A549 (cell line): ENCODE measurements at regions not wholly inside any gene's neighbourhood (a gene's known extent, or its start where the extent isn't known, plus 50 kb on each side); places are given as distances from the start of the nearest gene placed in this dataset.

Source experiments
- ATAC-seq, 2 experiments: fragments of 200-7000 bp in 1 of 2; fragments of >200 bp in 1 of 2; cut with Nextera tagmentation in 1 of 2; cut with Tn5 transposase in 1 of 2; 3 replicates each; pipeline versions ENCODE4 v1.8.0 to v1.9.1; 2018 to 2020; ENCODE audit warnings: mild to moderate bottlenecking in 1 of 2, moderate library complexity in 1 of 2
- CTCF ChIA-PET: fragments of 300-600 bp; sonication (Branson Sonifier 250); formaldehyde crosslinking; extraction: SDS; loops from one replicate; lab custom pipeline; 2021; ENCODE audit warnings: antibody characterized with exemption, inconsistent platforms; lab: Yijun Ruan, JAX
- POLR2A ChIA-PET: fragments of 350-600 bp; formaldehyde crosslinking; extraction: SDS; loops from one replicate; lab custom pipeline; 2021; ENCODE audit warnings: antibody characterized with exemption, inconsistent platforms; lab: Yijun Ruan, JAX
- DNase-seq, 2 experiments: peaks; one replicate each; pipeline versions ENCODE4 v3.0.0 to v3.0.0-alpha.2; 2011 to 2016; ENCODE audit warnings: low read depth in 1 of 2, low spot score in 1 of 2
- FAIRE-seq: peaks from 2 replicates; lab custom pipeline; 2011; peaks lifted over from hg19 to GRCh38; lab: Jason Lieb, UNC
- H3K27ac ChIP-seq, 2 experiments: fragments of >200 bp; sonication (Bioruptor Twin); formaldehyde crosslinking; 3 replicates each; pipeline ENCODE4 v1.5.1; 2016 to 2017
- H3K4me1 ChIP-seq: fragments of >200 bp; sonication (Bioruptor Twin); formaldehyde crosslinking; 3 replicates; pipeline ENCODE4 v1.6.1; 2016
- H3K4me2 ChIP-seq: fragments of >200 bp; sonication (Bioruptor Twin); formaldehyde crosslinking; 3 replicates; pipeline ENCODE4 v1.6.1; 2016
- H3K4me3 ChIP-seq: fragments of >200 bp; sonication (Bioruptor Twin); formaldehyde crosslinking; 3 replicates; pipeline ENCODE4 v1.5.1; 2016
- H3K9me3 ChIP-seq: fragments of >200 bp; sonication (Bioruptor Twin); formaldehyde crosslinking; 3 replicates; pipeline ENCODE4 v1.6.1; 2016
- ATOH8 ChIP-seq: fragments of 250-450 bp; sonication (Bioruptor Pico); IDR thresholded peaks from 2 replicates; pipeline ENCODE4 v1.5.0; 2020; ENCODE audit warnings: low read depth, mild to moderate bottlenecking, moderate library complexity
- BHLHE40 ChIP-seq: IDR thresholded peaks from 2 replicates; pipeline ENCODE4 v1.6.1; 2012; ENCODE audit warnings: low read depth, low read length, inconsistent platforms
- CEBPB ChIP-seq, 2 experiments: fragments of >200 bp in 1 of 2; sonication (Bioruptor Twin) in 1 of 2; formaldehyde crosslinking in 1 of 2; IDR thresholded peaks; 2 replicates each; pipeline ENCODE4 v1.6.1; 2012 to 2016
- CTCF ChIP-seq: fragments of >200 bp; sonication (Bioruptor Twin); formaldehyde crosslinking; IDR thresholded peaks from 3 replicates; pipeline ENCODE4 v1.5.1; 2016
- HDAC2 ChIP-seq: fragments of 200-600 bp; sonication (generic); IDR thresholded peaks from 2 replicates; pipeline ENCODE4 v1.6.1; 2016
- HOXB13 ChIP-seq: fragments of 250-450 bp; sonication (Bioruptor Pico); IDR thresholded peaks from 2 replicates; pipeline ENCODE4 v1.5.0; 2020; ENCODE audit warnings: low read depth, mild to moderate bottlenecking, moderate library complexity
- KDM1A ChIP-seq: fragments of 200-600 bp; sonication (generic); IDR thresholded peaks from 2 replicates; pipeline ENCODE4 v1.6.1; 2016; ENCODE audit warnings: low read depth, mild to moderate bottlenecking
- MAFK ChIP-seq: fragments of 450-650 bp; IDR thresholded peaks from 2 replicates; pipeline ENCODE4 v1.6.1; 2014; ENCODE audit not compliant: partially characterized antibody
- MAX ChIP-seq: IDR thresholded peaks from 2 replicates; pipeline ENCODE4 v1.6.1; 2012
- POLR2A ChIP-seq: IDR thresholded peaks from 2 replicates; pipeline ENCODE4 v1.6.1; 2012; ENCODE audit warnings: mild to moderate bottlenecking, low read length
- POLR2AphosphoS2 ChIP-seq: conservative IDR thresholded peaks from 2 replicates; pipeline ENCODE4 v1.6.1; 2012; ENCODE audit warnings: low read length, improper control_type of control experiment, inconsistent platforms
- RARB ChIP-seq: fragments of 250-450 bp; sonication (Bioruptor Pico); IDR thresholded peaks from 2 replicates; pipeline ENCODE4 v1.8.0; 2021; ENCODE audit warnings: mild to moderate bottlenecking, moderate library complexity
- REST ChIP-seq: fragments of 200-600 bp; sonication (generic); IDR thresholded peaks from 2 replicates; pipeline ENCODE4 v1.6.1; 2016; ENCODE audit warnings: antibody characterized with exemption, mild to moderate bottlenecking, moderate library complexity
- RFX5 ChIP-seq: fragments of 450-650 bp; IDR thresholded peaks from 2 replicates; pipeline ENCODE4 v1.7.1; 2014; ENCODE audit warnings: antibody characterized with exemption, mild to moderate bottlenecking, moderate library complexity
- RNF2 ChIP-seq: fragments of 200-600 bp; sonication (generic); IDR thresholded peaks from 2 replicates; pipeline ENCODE4 v1.6.1; 2016; ENCODE audit warnings: low read depth, mild to moderate bottlenecking, antibody characterized with exemption, moderate library complexity, borderline replicate concordance
- SMC3 ChIP-seq: fragments of >200 bp; sonication (Bioruptor Twin); formaldehyde crosslinking; IDR thresholded peaks from 3 replicates; pipeline ENCODE4 v1.6.1; 2018; ENCODE audit warnings: inconsistent platforms
- SREBF2 ChIP-seq: fragments of 450-650 bp; IDR thresholded peaks from 2 replicates; pipeline ENCODE4 v1.6.1; 2014; ENCODE audit warnings: mild to moderate bottlenecking, moderate library complexity
- WGBS: methylation state at CpG from one replicate; pipeline ENCODE4 v1.1.6; 2017; ENCODE audit errors: missing lambda C conversion rate; 5-methylcytosine and 5-hydroxymethylcytosine counted together
- TF ChIP-seq, protein P1 (sequence below): fragments of 250-450 bp; sonication (Bioruptor Pico); IDR thresholded peaks from 2 replicates; pipeline ENCODE4 v1.5.0; 2021; ENCODE audit warnings: mild to moderate bottlenecking, moderate library complexity, borderline replicate concordance
- TF ChIP-seq, protein P2 (sequence below): fragments of 450-650 bp; IDR thresholded peaks from 2 replicates; pipeline ENCODE4 v1.6.1; 2014; ENCODE audit warnings: antibody characterized with exemption

DNA sequence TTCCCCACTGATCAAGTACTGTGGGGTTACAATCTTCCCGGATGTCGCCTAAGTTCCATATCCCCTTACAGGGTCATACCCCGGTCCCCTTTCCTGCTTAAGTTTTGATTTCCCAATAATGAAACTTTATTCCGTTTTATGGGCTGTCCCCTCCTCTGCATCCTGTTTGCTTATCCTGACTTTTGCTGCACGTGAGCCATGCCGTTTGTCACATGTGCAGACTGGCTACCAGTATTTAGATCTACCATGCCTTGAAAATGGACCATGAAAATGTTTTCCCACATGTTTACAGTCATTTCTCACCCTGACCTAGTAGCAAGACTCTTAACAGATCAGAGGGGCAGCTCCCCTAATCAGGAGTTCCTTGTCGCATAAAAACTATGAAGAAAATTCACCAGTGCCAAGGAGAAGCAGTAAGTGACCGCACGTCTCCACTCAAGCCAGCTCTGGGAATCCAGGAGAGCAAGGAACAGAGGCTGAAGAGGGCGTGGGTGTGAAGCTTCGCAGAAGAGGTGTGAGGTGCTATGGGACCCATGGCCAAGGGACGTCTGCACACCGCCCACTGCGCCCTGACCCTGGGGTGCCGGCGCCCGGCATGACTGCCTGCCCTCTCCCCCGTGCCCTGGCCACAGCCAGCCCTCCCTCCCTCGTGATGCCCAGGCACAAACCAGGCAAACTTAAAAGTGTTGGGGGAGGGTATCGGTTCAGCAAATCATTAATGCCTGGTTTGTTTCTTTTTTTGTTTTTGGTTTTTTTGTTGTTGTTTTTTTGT is 440.8 kb upstream of the SALL3 start (continued):
- no peak for TF ChIP-seq POLR2AphosphoS2
- TF ChIP-seq HOXB13 (CRISPR knock-in tag), result no peak
- TF ChIP-seq HDAC2, result no peak
- no peak for TF ChIP-seq BHLHE40
- TF ChIP-seq, all 56 proteins: peak for 0

GRCh38 chr18:78540636-78541529 is 438.7 kb upstream of the SALL3 start:
- ATAC-seq, result no peak
- Histone ChIP-seq H3K9me3 (no peaks in the 10 kb centered on the region), H3K27ac (no peak overlapping the region), H3K4me1 (no peaks in the 10 kb centered on the region), H3K4me3 (no peak overlapping the region), H3K4me2 (no peak overlapping the region)
- DNase-seq, result no peak
- no peak for FAIRE-seq
- 52% methylated on average over 16 of the region's 18 CpGs for WGBS
- ChIA-PET CTCF (no interaction called here), POLR2A (no interaction called here)
- TF ChIP-seq KDM1A (no peak), CEBPB (IDR thresholded peaks at IDR 0.05) (no peak), ATOH8 (CRISPR knock-in tag) (no peak), POLR2A (no peak), RFX5 (no peak), RARB (no peak), CTCF (no peak), SREBF2 (no peak), MAFK (no peak), MAX (no peak), SMC3 (no peak), RNF2 (no peak), REST (no peak)
- TF ChIP-seq, protein P1, sequence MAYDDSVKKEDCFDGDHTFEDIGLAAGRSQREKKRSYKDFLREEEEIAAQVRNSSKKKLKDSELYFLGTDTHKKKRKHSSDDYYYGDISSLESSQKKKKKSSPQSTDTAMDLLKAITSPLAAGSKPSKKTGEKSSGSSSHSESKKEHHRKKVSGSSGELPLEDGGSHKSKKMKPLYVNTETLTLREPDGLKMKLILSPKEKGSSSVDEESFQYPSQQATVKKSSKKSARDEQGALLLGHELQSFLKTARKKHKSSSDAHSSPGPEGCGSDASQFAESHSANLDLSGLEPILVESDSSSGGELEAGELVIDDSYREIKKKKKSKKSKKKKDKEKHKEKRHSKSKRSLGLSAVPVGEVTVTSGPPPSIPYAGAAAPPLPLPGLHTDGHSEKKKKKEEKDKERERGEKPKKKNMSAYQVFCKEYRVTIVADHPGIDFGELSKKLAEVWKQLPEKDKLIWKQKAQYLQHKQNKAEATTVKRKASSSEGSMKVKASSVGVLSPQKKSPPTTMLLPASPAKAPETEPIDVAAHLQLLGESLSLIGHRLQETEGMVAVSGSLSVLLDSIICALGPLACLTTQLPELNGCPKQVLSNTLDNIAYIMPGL (CRISPR knock-in tag), result no peak
- TF ChIP-seq, protein P2, sequence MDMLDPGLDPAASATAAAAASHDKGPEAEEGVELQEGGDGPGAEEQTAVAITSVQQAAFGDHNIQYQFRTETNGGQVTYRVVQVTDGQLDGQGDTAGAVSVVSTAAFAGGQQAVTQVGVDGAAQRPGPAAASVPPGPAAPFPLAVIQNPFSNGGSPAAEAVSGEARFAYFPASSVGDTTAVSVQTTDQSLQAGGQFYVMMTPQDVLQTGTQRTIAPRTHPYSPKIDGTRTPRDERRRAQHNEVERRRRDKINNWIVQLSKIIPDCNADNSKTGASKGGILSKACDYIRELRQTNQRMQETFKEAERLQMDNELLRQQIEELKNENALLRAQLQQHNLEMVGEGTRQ, result no peak
